Spleen (tissue), 11 donors: ENCODE measurements at regions not wholly inside any gene's neighbourhood (a gene's known extent, or its start where the extent isn't known, plus 50 kb on each side); places are given as distances from the start of the nearest gene placed in this dataset.
"Not testable (repeated sequence)": the region's sequence is repeated elsewhere in the genome, so short reads cannot be mapped to it uniquely, and the experiment has no call there.

Source experiments
- DNase-seq: peaks from one replicate; pipeline ENCODE4 v3.0.0-alpha.2; 2020
- H3K27ac ChIP-seq, 8 donors: fragments of 200-600 bp; sonication (generic) in 7 of 8; 1 replicate in 4 of 8; 2 replicates in 4 of 8; pipeline versions ENCODE4 v1.5.0 to v1.8.0; 2016 to 2021; ENCODE audit warnings: inconsistent platforms in 4 of 8, mild to moderate bottlenecking in 4 of 8, moderate library complexity in 1 of 8
- H3K27me3 ChIP-seq, 7 donors: fragments of 200-600 bp; sonication (generic) in 6 of 7; replicated peaks in 1 of 7; 1 replicate in 4 of 7; 2 replicates in 3 of 7; pipeline versions ENCODE4 v1.5.0 to v1.8.0; 2016 to 2021; ENCODE audit warnings: inconsistent platforms in 3 of 7, mild to moderate bottlenecking in 1 of 7
- H3K36me3 ChIP-seq, 6 donors: fragments of 200-600 bp; sonication (generic) in 5 of 6; 1 replicate in 4 of 6; 2 replicates in 2 of 6; pipeline versions ENCODE4 v1.5.0 to v1.8.0; 2016 to 2021; ENCODE audit warnings: inconsistent platforms in 2 of 6
- H3K4me1 ChIP-seq, 6 donors: fragments of 200-600 bp; sonication (generic) in 5 of 6; 1 replicate in 3 of 6; 2 replicates in 3 of 6; pipeline versions ENCODE4 v1.5.0 to v1.8.0; 2016 to 2021; ENCODE audit warnings: inconsistent platforms in 3 of 6
- H3K4me3 ChIP-seq, 8 donors: fragments of 200-600 bp; sonication (generic) in 7 of 8; 1 replicate in 4 of 8; 2 replicates in 4 of 8; pipeline versions ENCODE4 v1.5.0 to v1.8.0; 2016 to 2021; ENCODE audit warnings: inconsistent platforms in 4 of 8, mild to moderate bottlenecking in 4 of 8, moderate library complexity in 2 of 8
- H3K9me3 ChIP-seq, 8 donors: fragments of 200-600 bp; sonication (generic) in 7 of 8; 1 replicate in 4 of 8; 2 replicates in 4 of 8; pipeline versions ENCODE4 v1.5.0 to v1.8.0; 2016 to 2021; ENCODE audit warnings: inconsistent platforms in 4 of 8
- CTCF ChIP-seq, 11 experiments: fragments of 200-600 bp in 7 of 11; fragments of 450-650 bp in 4 of 11; sonication (generic) in 4 of 11; IDR thresholded peaks in 8 of 11; conservative IDR thresholded peaks in 3 of 11; 1 replicate in 7 of 11; 2 replicates in 4 of 11; pipeline versions ENCODE4 v1.4.0 to v1.8.0; 2016 to 2021; ENCODE audit warnings: antibody characterized with exemption in 11 of 11, inconsistent platforms in 4 of 11, mild to moderate bottlenecking in 1 of 11
- POLR2A ChIP-seq, 3 donors: fragments of 450-650 bp; IDR thresholded peaks; one replicate each; pipeline ENCODE4 v1.5.1; 2017; ENCODE audit warnings: antibody characterized with exemption in 3 of 3, mild to moderate bottlenecking in 1 of 3
- POLR2AphosphoS5 ChIP-seq, 3 donors: sonication (generic); formaldehyde crosslinking; IDR thresholded peaks; one replicate each; pipeline ENCODE4 v1.5.1; 2017; ENCODE audit warnings: antibody characterized with exemption in 3 of 3
- WGBS, 5 donors: extraction: QIAGEN DNeasy Blood & Tissue Kit in 3 of 5; methylation state at CpG; one replicate each; pipeline versions ENCODE4 v1.1.5 to v1.1.7; 2013 to 2018; 5-methylcytosine and 5-hydroxymethylcytosine counted together
- intact Hi-C: fragments of 100-400 bp; cut with DNase I; formaldehyde crosslinking; loops from one replicate; pipeline ENCODE4 v1.15.0; 2023; ENCODE audit warnings: low total_unique reads
- donor health status: healthy with polysubstance abuse.
- donor health status: DM: no; HTN: no; CAD: no; lungs with moderate emphysema.
- donor health status: DM: no; HTN: no; CAD: no.
- donor health status: Bipolar disorder and iron deficiency.
- donor health status: healthy.
- donor health status: DM: no; HTN: no; CAD: no.
- donor health status: DM: yes; HTN: yes; CAD: no.

DNA sequence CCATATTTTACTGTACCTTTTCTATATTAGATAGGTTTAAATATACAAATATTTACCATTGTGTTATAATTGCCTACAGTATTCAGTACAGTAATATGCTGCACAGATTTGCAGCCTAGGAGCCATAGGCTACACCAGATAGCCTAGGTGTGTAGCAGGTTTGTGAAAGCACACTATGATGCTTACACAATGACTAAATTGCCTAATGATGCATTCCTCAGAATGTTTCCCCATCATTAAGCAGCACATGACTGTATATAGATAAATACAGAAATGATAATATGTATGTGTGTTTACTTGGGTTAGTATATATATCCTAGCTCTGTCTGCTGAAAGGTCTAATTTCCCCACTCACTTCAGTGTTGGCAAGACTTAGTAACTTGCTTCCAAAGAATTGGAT is 65.8 kb downstream of the MYL3 start:
- no peaks in the 10 kb centered on the region for H3K36me3 ChIP-seq
- H3K27me3 ChIP-seq = peaks cover 0 to 13% (median 0%) of the 10 kb centered on the region in 7 donors
- H3K27ac ChIP-seq = no peak overlapping the region
- no peaks in the 10 kb centered on the region for H3K4me1 ChIP-seq
- H3K9me3 ChIP-seq = peaks cover 0 to 12% (median 5%) of the 10 kb centered on the region in 8 donors
- H3K4me3 ChIP-seq = no peak overlapping the region
- DNase-seq = no peak
- TF ChIP-seq CTCF (IDR thresholded peaks at IDR 0.05 in 8 of 11, conservative IDR thresholded peaks at IDR 0.05 in 3 of 11) (no peak), POLR2A (IDR thresholded peaks at IDR 0.05) (no peak), POLR2AphosphoS5 (IDR thresholded peaks at IDR 0.05) (no peak)
- intact Hi-C loops = no loop called here

GRCh38 chr3:46793340-46793739 is 69.9 kb downstream of the MYL3 start:
- peaks cover 0 to 12% (median 5%) of the 10 kb centered on the region in 8 donors for H3K9me3 ChIP-seq
- H3K4me3 ChIP-seq, intact Hi-C loops, H3K4me1 ChIP-seq, DNase-seq, H3K27ac ChIP-seq, H3K36me3 ChIP-seq: not testable (repeated sequence)
- WGBS, 5 donors = 65 to 85% (median 71%) methylated on average over 2 of the region's 2 CpGs
- H3K27me3 ChIP-seq = peaks cover 0 to 28% (median 3%) of the 10 kb centered on the region in 7 donors

- TF ChIP-seq POLR2A (IDR thresholded peaks at IDR 0.05) = no peak
- no peak overlapping the region for H3K4me3 ChIP-seq
- no peak overlapping the region for H3K27ac ChIP-seq
- no peaks in the 10 kb centered on the region for H3K36me3 ChIP-seq
- WGBS, 5 donors = 22 to 35% (median 28%) methylated on average over 3 of the region's 3 CpGs
- H3K4me1 ChIP-seq = peaks cover 0 to 5% (median 0%) of the 10 kb centered on the region in 6 donors
- peaks cover 3 to 24% (median 12%) of the 10 kb centered on the region in 8 donors for H3K9me3 ChIP-seq
- DNase-seq = no peak
- intact Hi-C loops = no loop called here
- no peaks in the 10 kb centered on the region for H3K27me3 ChIP-seq
Observed at GRCh38 chr3:46778101-46778500, 60.4 kb upstream of the PRSS50 start.

DNA sequence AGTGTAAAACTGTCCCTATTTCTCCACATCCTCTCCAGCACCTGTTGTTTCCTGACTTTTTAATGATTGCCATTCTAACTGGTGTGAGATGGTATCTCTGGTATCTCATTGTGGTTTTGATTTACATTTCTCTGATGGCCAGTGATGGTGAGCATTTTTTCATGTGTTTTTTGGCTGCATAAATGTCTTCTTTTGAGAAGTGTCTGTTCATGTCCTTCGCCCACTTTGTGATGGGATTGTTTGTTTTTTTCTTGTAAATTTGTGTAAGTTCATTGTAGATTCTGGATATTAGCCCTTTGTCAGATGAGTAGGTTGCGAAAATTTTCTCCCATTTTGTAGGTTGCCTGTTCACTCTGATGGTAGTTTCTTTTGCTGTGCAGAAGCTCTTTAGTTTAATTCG is 54.8 kb upstream of the PRSS50 start:
- H3K9me3 ChIP-seq = peaks cover 9 to 62% (median 51%) of the 10 kb centered on the region in 8 donors
- H3K36me3 ChIP-seq, H3K4me1 ChIP-seq, H3K27ac ChIP-seq, DNase-seq, intact Hi-C loops, H3K27me3 ChIP-seq, H3K4me3 ChIP-seq: not testable (repeated sequence)
- 71 to 100% (median 86%) methylated on average over 1 to 3 of the region's 3 CpGs for WGBS, 5 donors

- 91 to 100% (median 96%) methylated on average over 1 of the region's 1 CpG for WGBS, 5 donors
- Histone ChIP-seq H3K36me3 (no peaks in the 10 kb centered on the region), H3K4me1 (no peaks in the 10 kb centered on the region), H3K4me3 (no peak overlapping the region), H3K27ac (no peak overlapping the region), H3K27me3 (no peaks in the 10 kb centered on the region), H3K9me3 (peaks cover 11 to 92% (median 85%) of the 10 kb centered on the region in 8 donors)
- TF ChIP-seq POLR2AphosphoS5 (IDR thresholded peaks at IDR 0.05) (no peak), POLR2A (IDR thresholded peaks at IDR 0.05) (no peak)
- no peak for DNase-seq
- intact Hi-C loops = no loop called here
Observed at GRCh38 chr3:46768061-46768460, 50.4 kb upstream of the PRSS50 start.
